ENCODE measurements at regions not wholly inside any gene's neighbourhood (a gene's known extent, or its start where the extent isn't known, plus 50 kb on each side); places are given as distances from the start of the nearest gene placed in this dataset.
"Not testable (repeated sequence)": the region's sequence is repeated elsewhere in the genome, so short reads cannot be mapped to it uniquely, and the experiment has no call there.

- DNase-seq, result no peak
Observed at GRCh38 chr6:117761610-117762009, 86.3 kb downstream of the NUS1 start.

DNA sequence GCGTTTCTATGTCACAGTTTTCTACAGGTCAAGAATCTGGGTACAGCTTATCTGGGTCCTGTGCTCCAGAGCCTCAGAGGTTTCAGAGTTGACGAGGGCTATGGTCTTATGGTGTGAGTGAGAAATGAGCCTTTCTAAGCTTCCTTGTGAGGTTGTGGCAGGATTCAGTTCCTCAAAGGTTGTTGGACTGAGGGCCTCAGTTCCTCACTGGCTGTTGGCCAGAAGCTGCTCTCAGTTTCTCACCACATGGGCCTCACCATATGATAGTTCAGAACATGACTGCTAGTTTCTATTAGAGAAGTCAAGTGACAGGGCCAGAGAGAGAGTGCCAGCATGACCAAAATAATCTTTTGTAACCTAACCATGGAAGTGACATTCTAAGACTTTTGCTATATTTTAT is 96.1 kb downstream of the NUS1 start:
- DNase-seq, result peak; percentile 17

GRCh38 chr6:117776441-117776840 is 101.2 kb downstream of the NUS1 start:
- no peak for DNase-seq

DNA sequence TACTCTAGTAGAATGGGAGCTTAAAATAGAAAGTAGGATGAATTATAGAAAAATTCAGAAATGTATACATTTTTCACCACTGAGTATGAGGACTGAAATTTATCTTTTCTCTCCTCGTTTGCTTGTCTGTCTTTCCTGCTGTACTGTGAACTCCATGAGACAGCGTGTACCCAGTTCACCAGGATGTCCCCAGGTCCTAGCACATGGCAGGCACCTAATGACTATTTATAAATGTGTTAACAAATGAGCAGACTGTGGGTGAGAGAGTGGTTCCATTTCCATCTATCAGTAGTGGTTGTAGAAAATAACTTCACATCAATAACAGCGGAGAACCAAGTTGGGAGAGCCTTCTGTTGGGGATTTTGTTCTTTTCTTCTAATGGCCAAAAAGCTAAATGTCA is 106.3 kb downstream of the NUS1 start:
- DNase-seq, result no peak

- no peak for DNase-seq
Observed at GRCh38 chr6:117783279-117783678, 108.0 kb downstream of the NUS1 start.

GRCh38 chr6:117791012-117791411 is 115.7 kb downstream of the NUS1 start:
- no peak for DNase-seq

DNA sequence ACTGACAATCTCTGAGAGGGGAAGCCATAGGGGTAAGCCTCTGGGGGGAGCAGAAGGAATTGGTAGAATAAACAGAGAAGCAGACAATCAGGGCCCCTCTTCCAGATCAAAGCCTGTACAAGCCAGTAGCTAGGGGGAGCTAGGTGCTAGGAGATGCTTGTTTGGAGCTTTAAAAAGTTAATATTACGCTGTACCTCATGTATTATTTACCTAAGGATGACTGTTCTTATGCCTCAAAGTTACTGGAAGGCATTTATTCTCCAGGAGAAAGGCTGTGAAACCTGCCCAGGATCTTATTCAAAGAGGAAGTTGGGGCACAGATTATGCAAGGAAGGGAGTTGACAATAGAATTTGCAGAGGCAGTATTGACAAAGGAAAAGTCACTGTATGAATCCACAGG is 111.8 kb upstream of the SLC35F1 start:
- no peak for DNase-seq

DNA sequence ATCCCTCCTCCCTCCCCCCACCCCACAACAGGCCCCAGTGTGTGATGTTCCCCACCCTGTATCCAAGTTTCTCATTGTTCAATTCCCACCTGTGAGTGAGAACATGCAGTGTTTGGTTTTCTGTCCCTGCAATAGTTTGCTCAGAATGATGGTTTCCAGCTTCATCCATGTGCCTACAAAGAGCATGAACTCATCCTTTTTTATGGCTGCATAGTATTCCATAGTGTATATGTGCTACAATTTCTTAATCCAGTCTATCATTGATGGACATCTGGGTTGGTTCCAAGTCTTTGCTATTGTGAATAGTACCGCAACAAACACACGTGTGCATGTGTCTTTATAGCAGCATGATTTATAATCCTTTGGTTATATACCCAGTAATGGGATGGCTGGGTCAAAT is 108.2 kb upstream of the SLC35F1 start:
- not testable (repeated sequence) for DNase-seq

GRCh38 chr6:117810269-117810668 is 96.8 kb upstream of the SLC35F1 start:
- no peak for DNase-seq

DNA sequence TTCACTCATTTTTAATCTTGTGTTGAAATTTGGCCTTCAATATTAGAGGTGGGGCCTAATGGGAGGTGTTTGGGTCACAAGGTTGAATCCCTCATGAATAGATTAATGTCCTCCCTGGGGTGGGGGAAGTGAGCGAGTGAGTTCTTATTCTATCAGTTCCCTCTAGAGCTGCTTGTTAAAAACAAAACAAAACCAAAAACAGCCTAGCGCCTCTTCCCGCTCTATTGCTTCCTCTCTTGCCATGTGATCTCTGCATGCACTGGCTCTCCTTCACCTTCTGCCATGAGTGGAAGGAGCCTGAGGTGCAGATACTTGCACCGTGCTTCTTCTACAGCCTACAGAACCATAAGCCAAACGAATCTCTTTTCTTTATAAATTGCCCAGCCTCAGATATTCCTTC is 89.6 kb upstream of the SLC35F1 start:
- no peak for DNase-seq

GRCh38 chr6:117817992-117818391 is 89.1 kb upstream of the SLC35F1 start:
- no peak for DNase-seq

DNA sequence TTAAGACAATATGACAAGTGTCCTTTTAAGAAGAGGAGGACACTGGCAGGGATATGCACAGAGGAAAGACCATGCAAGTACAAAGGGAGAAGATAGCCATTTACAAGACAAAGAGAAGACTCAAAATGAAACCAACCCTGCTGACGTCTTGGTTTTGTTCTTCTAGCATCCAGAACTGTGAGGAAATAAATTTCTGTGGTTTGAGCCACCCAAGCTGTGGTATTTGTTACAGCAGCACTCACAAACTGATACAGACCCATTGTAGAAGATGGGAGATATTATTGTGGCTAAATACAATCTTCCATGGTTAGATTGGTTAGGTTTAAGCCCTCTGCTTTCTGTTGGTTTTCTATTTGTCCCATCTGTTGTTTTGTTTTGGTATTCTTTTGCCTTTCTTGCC is 88.6 kb upstream of the SLC35F1 start:
- no peak for DNase-seq

DNA sequence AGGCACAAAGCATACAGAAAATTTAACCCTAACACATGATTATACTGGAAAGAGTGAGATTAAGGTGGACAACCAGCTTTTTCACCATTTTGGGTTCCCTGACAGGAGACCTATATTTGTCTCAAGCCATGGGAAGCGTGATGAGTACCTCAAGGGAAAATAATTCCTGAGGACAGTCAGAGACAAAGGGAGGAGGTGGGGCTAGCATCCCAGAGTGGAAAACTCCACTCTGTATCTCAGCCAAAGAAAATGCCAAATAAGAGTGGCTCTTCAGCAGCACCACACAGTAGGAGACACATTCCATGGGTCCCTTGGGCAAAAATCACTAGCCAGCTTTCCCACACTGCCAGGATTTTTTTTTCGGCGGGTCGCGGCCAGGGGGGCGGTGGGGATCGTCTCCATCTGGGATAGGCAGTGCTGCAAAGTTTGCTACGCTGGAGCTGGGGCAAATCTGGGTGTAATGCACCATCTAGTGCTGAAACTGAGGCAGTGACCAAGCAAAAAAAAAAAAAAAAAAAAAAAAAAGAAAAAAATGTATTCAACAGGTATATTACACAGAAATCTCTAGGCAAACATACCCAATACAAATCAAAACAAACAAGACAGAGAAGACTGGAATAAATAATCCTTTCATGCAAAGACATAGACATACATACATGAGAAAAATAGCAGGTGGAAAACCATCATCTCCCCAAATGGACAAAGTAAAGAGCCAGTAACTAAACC is 77.3 kb upstream of the SLC35F1 start:
- DNase-seq, result no peak

DNA sequence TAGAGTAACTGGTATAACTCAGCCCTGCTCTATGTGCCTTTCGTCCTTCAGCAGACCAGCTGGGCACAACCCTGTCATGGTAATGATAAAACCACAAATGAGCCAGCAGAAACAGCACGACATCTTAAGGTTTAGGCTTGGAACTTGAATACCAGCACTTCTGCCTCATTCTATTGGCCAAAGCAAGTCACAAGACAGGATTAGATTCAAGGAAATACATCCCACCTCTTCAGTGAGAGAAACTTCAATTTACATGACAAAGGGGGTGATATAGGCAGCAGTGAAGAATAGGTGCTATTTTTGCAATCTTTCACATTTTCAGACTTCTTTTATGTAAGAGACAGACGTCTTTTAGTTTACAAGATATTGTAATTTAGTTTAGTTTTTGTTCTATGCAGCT is 69.8 kb upstream of the SLC35F1 start:
- no peak for DNase-seq

DNA sequence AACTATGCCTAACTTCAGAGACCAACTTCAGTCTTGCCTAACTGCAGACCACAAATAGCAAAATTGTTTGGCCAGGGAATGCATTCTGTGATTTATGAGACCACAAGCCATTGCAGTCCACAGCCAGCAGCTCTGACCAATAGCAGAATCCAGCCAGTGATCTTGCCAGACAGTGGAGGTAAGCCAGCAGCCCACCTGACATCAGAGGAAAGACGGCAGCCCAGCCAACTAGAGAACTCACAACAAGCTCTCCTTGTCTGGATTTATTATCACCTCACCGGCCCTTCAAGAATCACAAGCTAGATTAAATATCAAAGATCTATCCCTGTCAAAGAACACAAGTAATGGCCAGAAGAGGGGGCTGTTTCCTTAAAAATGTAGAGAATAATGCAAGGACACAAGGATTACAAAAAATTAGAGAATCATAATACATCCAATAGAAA is 66.5 kb upstream of the SLC35F1 start:
- DNase-seq, result no peak

- no peak for DNase-seq
Observed at GRCh38 chr6:117847912-117848311, 59.2 kb upstream of the SLC35F1 start.

DNA sequence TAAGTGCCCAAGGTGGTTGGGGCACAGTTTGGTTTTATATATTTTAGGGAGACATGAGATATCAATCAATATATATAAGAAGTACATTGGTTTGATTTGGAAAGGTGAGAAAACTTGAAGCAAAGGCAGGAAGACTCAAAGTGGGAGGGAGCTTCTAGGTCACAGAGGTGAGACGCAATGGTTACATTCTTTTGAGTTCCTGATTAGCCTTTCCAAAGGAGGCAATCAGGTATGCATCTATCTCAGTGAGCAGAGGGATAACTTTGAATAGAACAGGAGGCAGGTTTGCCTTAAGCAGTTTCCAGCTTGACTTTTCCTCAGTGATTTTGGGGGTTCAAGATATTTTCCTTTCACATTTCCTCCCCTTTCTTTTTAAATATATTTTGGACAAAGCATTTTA is 58.0 kb upstream of the SLC35F1 start:
- DNase-seq, result no peak

Data from CD4-positive, alpha-beta T cell treated with Interleukin-17A for 1 hour (primary cell).